Activated naive CD4-positive, alpha-beta T cell treated with anti-CD3 and anti-CD28 coated beads for 36 hours (primary cell): ENCODE measurements at regions not wholly inside any gene's neighbourhood (a gene's known extent, or its start where the extent isn't known, plus 50 kb on each side); places are given as distances from the start of the nearest gene placed in this dataset.
"Not testable (repeated sequence)": the region's sequence is repeated elsewhere in the genome, so short reads cannot be mapped to it uniquely, and the experiment has no call there.

Experiments used
- CTCF ChIA-PET: fragments of 350-600 bp; sonication (Branson Sonifier 250); formaldehyde crosslinking; loops from one replicate; lab custom pipeline; 2021; ENCODE audit warnings: antibody characterized with exemption; lab: Charles Lee
- DNase-seq: peaks from one replicate; pipeline ENCODE4 v3.0.0-alpha.2; 2020
- H3K27ac Mint-ChIP-seq: one replicate; pipeline ENCODE4 v1.8.0; 2021; ENCODE audit warnings: mild to moderate bottlenecking, mixed read lengths
- H3K27me3 Mint-ChIP-seq: one replicate; pipeline ENCODE4 v1.8.0; 2021; ENCODE audit warnings: low read depth, mixed read lengths
- H3K36me3 Mint-ChIP-seq: one replicate; pipeline ENCODE4 v1.8.0; 2021; ENCODE audit warnings: low read depth, mixed read lengths
- H3K4me1 Mint-ChIP-seq: one replicate; pipeline ENCODE4 v1.8.0; 2021; ENCODE audit warnings: low read depth, mixed read lengths
- H3K4me3 Mint-ChIP-seq: one replicate; pipeline ENCODE4 v1.8.0; 2021; ENCODE audit warnings: mild to moderate bottlenecking, moderate library complexity, mixed read lengths
- H3K9me3 Mint-ChIP-seq: one replicate; pipeline ENCODE4 v1.8.0; 2021; ENCODE audit warnings: mixed read lengths
- intact Hi-C: fragments of 100-400 bp; cut with micrococcal nuclease; formaldehyde crosslinking; loops from one replicate; pipeline ENCODE4 v1.15.1; 2023

GRCh38 chr6:50541941-50542340 is 171.4 kb upstream of the TFAP2D start:
- no peak for DNase-seq
- Mint-ChIP-seq H3K9me3 (peaks cover 2% of the 10 kb centered on the region), H3K27ac (no peak overlapping the region), H3K4me3 (no peak overlapping the region), H3K27me3 (no peaks in the 10 kb centered on the region), H3K4me1 (no peaks in the 10 kb centered on the region), H3K36me3 (no peaks in the 10 kb centered on the region)
- intact Hi-C loops: no loop called here
- CTCF ChIA-PET: interaction anchor here (1.2 kb wide), 1 partner anchor 13 kb away, joined by 3 read pairs; no protein-coding TSS in a partner anchor

- Mint-ChIP-seq H3K27me3 (no peaks in the 10 kb centered on the region), H3K9me3 (peaks cover 2% of the 10 kb centered on the region), H3K27ac (no peak overlapping the region), H3K36me3 (no peaks in the 10 kb centered on the region), H3K4me1 (no peaks in the 10 kb centered on the region), H3K4me3 (no peak overlapping the region)
- no peak for DNase-seq
- CTCF ChIA-PET: no interaction called here
- intact Hi-C loops: no loop called here
Measured at GRCh38 chr6:50543666-50544065, 169.7 kb upstream of the TFAP2D start.

- peaks cover 2% of the 10 kb centered on the region for H3K9me3 Mint-ChIP-seq
- CTCF ChIA-PET: no interaction called here
- no peak for DNase-seq
- no peaks in the 10 kb centered on the region for H3K4me1 Mint-ChIP-seq
- H3K27ac Mint-ChIP-seq: no peak overlapping the region
- no peaks in the 10 kb centered on the region for H3K36me3 Mint-ChIP-seq
- H3K27me3 Mint-ChIP-seq: no peaks in the 10 kb centered on the region
- intact Hi-C loops: no loop called here
- H3K4me3 Mint-ChIP-seq: no peak overlapping the region
Measured at GRCh38 chr6:50549026-50549425, 164.3 kb upstream of the TFAP2D start.

- Mint-ChIP-seq H3K9me3 (peaks cover 3% of the 10 kb centered on the region), H3K27me3 (no peaks in the 10 kb centered on the region), H3K4me1 (no peaks in the 10 kb centered on the region), H3K4me3 (no peak overlapping the region), H3K36me3 (no peaks in the 10 kb centered on the region), H3K27ac (no peak overlapping the region)
- no peak for DNase-seq
- intact Hi-C loops: no loop called here
- CTCF ChIA-PET: no interaction called here
Measured at GRCh38 chr6:50549475-50549874, 163.9 kb upstream of the TFAP2D start.

GRCh38 chr6:50555982-50556381 is 157.3 kb upstream of the TFAP2D start:
- DNase-seq: no peak
- Mint-ChIP-seq H3K27me3 (no peaks in the 10 kb centered on the region), H3K9me3 (peaks cover 3% of the 10 kb centered on the region), H3K4me3 (no peak overlapping the region), H3K27ac (no peak overlapping the region), H3K4me1 (no peaks in the 10 kb centered on the region), H3K36me3 (no peaks in the 10 kb centered on the region)
- CTCF ChIA-PET: no interaction called here
- intact Hi-C loops: no loop called here

GRCh38 chr6:50565004-50565403 is 148.3 kb upstream of the TFAP2D start:
- Mint-ChIP-seq H3K4me1 (no peaks in the 10 kb centered on the region), H3K27ac (no peak overlapping the region)

GRCh38 chr6:50571230-50571629 is 142.1 kb upstream of the TFAP2D start:
- H3K9me3 Mint-ChIP-seq, H3K27me3 Mint-ChIP-seq, H3K4me3 Mint-ChIP-seq, H3K4me1 Mint-ChIP-seq, DNase-seq, H3K36me3 Mint-ChIP-seq, intact Hi-C loops, H3K27ac Mint-ChIP-seq, CTCF ChIA-PET: not testable (repeated sequence)

More at GRCh38 chr6:50565004-50565403, 148.3 kb upstream of the TFAP2D start:
- Mint-ChIP-seq H3K36me3 (no peaks in the 10 kb centered on the region), H3K4me3 (no peak overlapping the region), H3K9me3 (peaks cover 1% of the 10 kb centered on the region), H3K27me3 (no peaks in the 10 kb centered on the region)
- intact Hi-C loops: no loop called here
- DNase-seq: no peak
- CTCF ChIA-PET: no interaction called here

- no peaks in the 10 kb centered on the region for H3K36me3 Mint-ChIP-seq
- H3K9me3 Mint-ChIP-seq: no peaks in the 10 kb centered on the region
- no peaks in the 10 kb centered on the region for H3K27me3 Mint-ChIP-seq
- DNase-seq: no peak
- intact Hi-C loops: no loop called here
- CTCF ChIA-PET: no interaction called here
- H3K4me1 Mint-ChIP-seq: no peaks in the 10 kb centered on the region
- H3K27ac Mint-ChIP-seq: no peak overlapping the region
- H3K4me3 Mint-ChIP-seq: no peak overlapping the region
Measured at GRCh38 chr6:50585441-50586330, 127.6 kb upstream of the TFAP2D start.

- CTCF ChIA-PET: no interaction called here
- DNase-seq: no peak
- no peak overlapping the region for H3K4me3 Mint-ChIP-seq
- no peak overlapping the region for H3K27ac Mint-ChIP-seq
- no peaks in the 10 kb centered on the region for H3K4me1 Mint-ChIP-seq
- intact Hi-C loops: no loop called here
- no peaks in the 10 kb centered on the region for H3K9me3 Mint-ChIP-seq
- no peaks in the 10 kb centered on the region for H3K36me3 Mint-ChIP-seq
- no peaks in the 10 kb centered on the region for H3K27me3 Mint-ChIP-seq
Measured at GRCh38 chr6:50586331-50586675, 127.0 kb upstream of the TFAP2D start.

- H3K4me3 Mint-ChIP-seq: no peak overlapping the region
- no peaks in the 10 kb centered on the region for H3K9me3 Mint-ChIP-seq
- intact Hi-C loops: no loop called here
- no peak overlapping the region for H3K27ac Mint-ChIP-seq
- no peaks in the 10 kb centered on the region for H3K36me3 Mint-ChIP-seq
- DNase-seq: no peak
- H3K4me1 Mint-ChIP-seq: no peaks in the 10 kb centered on the region
- H3K27me3 Mint-ChIP-seq: no peaks in the 10 kb centered on the region
- CTCF ChIA-PET: no interaction called here
Measured at GRCh38 chr6:50589751-50590470, 123.4 kb upstream of the TFAP2D start.

- intact Hi-C loops: no loop called here
- H3K36me3 Mint-ChIP-seq: no peaks in the 10 kb centered on the region
- no peak for DNase-seq
- no peak overlapping the region for H3K27ac Mint-ChIP-seq
- no peak overlapping the region for H3K4me3 Mint-ChIP-seq
- H3K4me1 Mint-ChIP-seq: no peaks in the 10 kb centered on the region
- no peaks in the 10 kb centered on the region for H3K27me3 Mint-ChIP-seq
- no peaks in the 10 kb centered on the region for H3K9me3 Mint-ChIP-seq
- CTCF ChIA-PET: interaction anchor here (0.6 to 1.0 kb wide), 2 partner anchors 9 to 10 kb away, joined by 3 read pairs; no protein-coding TSS in a partner anchor
Measured at GRCh38 chr6:50591135-50591534, 122.2 kb upstream of the TFAP2D start.

- no peaks in the 10 kb centered on the region for H3K9me3 Mint-ChIP-seq
- CTCF ChIA-PET: interaction anchor here (0.5 to 2.2 kb wide), 3 partner anchors 8 to 472 kb away, joined by 3 to 7 read pairs (median 3); no protein-coding TSS in a partner anchor
- H3K27me3 Mint-ChIP-seq: no peaks in the 10 kb centered on the region
- no peak overlapping the region for H3K4me3 Mint-ChIP-seq
- no peaks in the 10 kb centered on the region for H3K36me3 Mint-ChIP-seq
- DNase-seq: no peak
- H3K27ac Mint-ChIP-seq: no peak overlapping the region
- intact Hi-C loops: loop anchor here (5.0 kb wide), 3 partner anchors 192 to 1068 kb away; no protein-coding TSS in a partner anchor
- no peaks in the 10 kb centered on the region for H3K4me1 Mint-ChIP-seq
Measured at GRCh38 chr6:50600280-50600679, 113.0 kb upstream of the TFAP2D start.
